ENCODE measurements at regions not wholly inside any gene's neighbourhood (a gene's known extent, or its start where the extent isn't known, plus 50 kb on each side); places are given as distances from the start of the nearest gene placed in this dataset.

DNA sequence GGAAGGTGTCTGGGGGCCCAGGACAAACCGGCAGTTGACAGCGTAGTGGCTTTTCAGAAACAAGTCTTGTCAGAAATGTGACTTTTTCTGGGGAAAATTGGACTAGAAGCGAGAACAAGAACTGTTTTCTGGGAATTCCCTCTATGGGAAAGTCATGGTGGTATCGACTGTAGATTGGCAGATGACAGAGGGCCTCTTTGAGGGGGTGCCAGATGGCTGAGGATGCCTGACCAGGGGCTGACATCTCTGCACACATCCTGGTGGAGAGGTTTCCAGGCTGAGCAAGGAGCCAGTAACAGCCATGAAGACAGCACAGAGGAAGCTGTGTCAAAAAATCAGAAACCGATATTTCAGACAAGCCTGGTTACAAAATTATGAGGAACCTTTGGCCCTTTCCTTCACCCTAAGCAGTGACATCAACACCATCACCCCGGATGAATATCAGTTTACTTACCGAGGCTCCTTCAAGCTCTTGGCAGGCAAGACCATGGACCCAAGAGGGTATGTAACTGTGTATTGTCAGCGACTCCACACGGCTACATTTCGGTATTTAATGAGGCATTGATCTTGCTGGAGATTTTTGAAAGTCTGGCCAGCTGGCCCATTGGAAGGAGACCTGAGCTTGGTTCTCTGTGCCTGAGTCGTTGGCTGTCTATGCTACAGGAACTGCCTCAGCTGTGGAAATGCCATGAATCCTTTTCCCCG, 1525.3 kb upstream of the TMEM132C start:
- TF ChIP-seq EP300 (IDR thresholded peaks at IDR 0.05; ENCODE audit: borderline replicate concordance) (no peak), EGR1 (IDR thresholded peaks at IDR 0.05) (no peak), TAF1 (IDR thresholded peaks at IDR 0.05; ENCODE audit: low read depth) (no peak), TEAD4 (IDR thresholded peaks at IDR 0.05) (no peak), YY1 (IDR thresholded peaks at IDR 0.05; ENCODE audit: low read depth) (no peak)
- TF ChIP-seq, protein P1, sequence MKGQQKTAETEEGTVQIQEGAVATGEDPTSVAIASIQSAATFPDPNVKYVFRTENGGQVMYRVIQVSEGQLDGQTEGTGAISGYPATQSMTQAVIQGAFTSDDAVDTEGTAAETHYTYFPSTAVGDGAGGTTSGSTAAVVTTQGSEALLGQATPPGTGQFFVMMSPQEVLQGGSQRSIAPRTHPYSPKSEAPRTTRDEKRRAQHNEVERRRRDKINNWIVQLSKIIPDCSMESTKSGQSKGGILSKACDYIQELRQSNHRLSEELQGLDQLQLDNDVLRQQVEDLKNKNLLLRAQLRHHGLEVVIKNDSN (IDR thresholded peaks at IDR 0.05), result no peak
